H9 (cell line): ENCODE measurements at regions not wholly inside any gene's neighbourhood (a gene's known extent, or its start where the extent isn't known, plus 50 kb on each side); places are given as distances from the start of the nearest gene placed in this dataset.

Experiments used
- DNase-seq: peaks from one replicate; pipeline ENCODE4 v3.0.0-alpha.2; 2017
- H2AFZ ChIP-seq: one replicate; pipeline ENCODE4 v1.6.1; 2013; ENCODE audit warnings: mild to moderate bottlenecking, low read length, control low read depth, moderate library complexity
- H2AK5ac ChIP-seq: 2 replicates; pipeline ENCODE4 v1.6.1; 2013; ENCODE audit warnings: low read length, control low read depth, mixed read lengths; ENCODE audit not compliant: insufficient read length
- H2BK120ac ChIP-seq: one replicate; pipeline ENCODE4 v1.6.1; 2013; ENCODE audit warnings: low read depth, mild to moderate bottlenecking, low read length, control low read depth, inconsistent platforms; ENCODE audit not compliant: poor library complexity, severe bottlenecking
- H2BK12ac ChIP-seq: 2 replicates; pipeline ENCODE4 v1.6.1; 2013; ENCODE audit warnings: low read length, control low read depth, mixed read lengths, low read depth; ENCODE audit not compliant: insufficient read length
- H2BK15ac ChIP-seq: 2 replicates; pipeline ENCODE4 v1.6.1; 2013; ENCODE audit warnings: low read depth, low read length, control low read depth
- H2BK20ac ChIP-seq: one replicate; pipeline ENCODE4 v1.6.1; 2013; ENCODE audit warnings: low read depth, mild to moderate bottlenecking, low read length, control low read depth, inconsistent platforms; ENCODE audit not compliant: poor library complexity, severe bottlenecking
- H2BK5ac ChIP-seq: 2 replicates; pipeline ENCODE4 v1.6.1; 2013; ENCODE audit warnings: low read length, control low read depth, mixed read lengths; ENCODE audit not compliant: insufficient read length
- H3K14ac ChIP-seq: 2 replicates; pipeline ENCODE4 v1.6.1; 2013; ENCODE audit warnings: low read length, control low read depth; ENCODE audit not compliant: insufficient read depth
- H3K18ac ChIP-seq: 2 replicates; pipeline ENCODE4 v1.6.1; 2013; ENCODE audit warnings: low read depth, mild to moderate bottlenecking, mixed read lengths, low read length, control low read depth; ENCODE audit not compliant: insufficient read length
- H3K23ac ChIP-seq: 2 replicates; pipeline ENCODE4 v1.6.1; 2013; ENCODE audit warnings: low read length, control low read depth, mixed read lengths, low read depth; ENCODE audit not compliant: insufficient read length
- H3K23me2 ChIP-seq: 2 replicates; pipeline ENCODE4 v1.6.1; 2013; ENCODE audit warnings: low read depth, mild to moderate bottlenecking, mixed read lengths, low read length, control low read depth; ENCODE audit not compliant: insufficient read length, poor library complexity, severe bottlenecking
- H3K27ac ChIP-seq: 2 replicates; pipeline ENCODE4 v1.5.1; 2013; ENCODE audit warnings: low read length, control low read depth, mixed read lengths, low read depth; ENCODE audit not compliant: insufficient read length
- H3K27me3 ChIP-seq: 2 replicates; pipeline ENCODE4 v1.6.1; 2013; ENCODE audit warnings: low read length, control low read depth, inconsistent platforms; ENCODE audit not compliant: insufficient read depth
- H3K4ac ChIP-seq: 2 replicates; pipeline ENCODE4 v1.6.1; 2013; ENCODE audit warnings: low read depth, mild to moderate bottlenecking, control low read depth, inconsistent platforms, low read length, moderate library complexity
- H3K4me1 ChIP-seq: 2 replicates; pipeline ENCODE4 v1.6.1; 2013; ENCODE audit warnings: low read length, control low read depth, inconsistent platforms; ENCODE audit not compliant: insufficient read depth
- H3K4me2 ChIP-seq: 2 replicates; pipeline ENCODE4 v1.6.1; 2013; ENCODE audit warnings: low read length, control low read depth, mixed read lengths; ENCODE audit not compliant: insufficient read length, insufficient read depth
- H3K56ac ChIP-seq: 2 replicates; pipeline ENCODE4 v1.6.1; 2013; ENCODE audit warnings: low read depth, mild to moderate bottlenecking, mixed read lengths, low read length, control low read depth; ENCODE audit not compliant: insufficient read length
- H3K79me1 ChIP-seq: 2 replicates; pipeline ENCODE4 v1.6.1; 2013; ENCODE audit warnings: low read depth, mild to moderate bottlenecking, moderate library complexity, low read length, control low read depth, inconsistent platforms; ENCODE audit not compliant: insufficient read depth, poor library complexity, severe bottlenecking
- H3K79me2 ChIP-seq: 2 replicates; pipeline ENCODE4 v1.6.1; 2013; ENCODE audit warnings: low read length, control low read depth, inconsistent platforms; ENCODE audit not compliant: insufficient read depth
- H3K9ac ChIP-seq: 2 replicates; pipeline ENCODE4 v1.6.1; 2013; ENCODE audit warnings: low read length, control low read depth, mixed read lengths; ENCODE audit not compliant: insufficient read length; ENCODE audit errors: extremely low read depth
- H3K9me3 ChIP-seq: one replicate; pipeline ENCODE4 v1.6.1; 2013; ENCODE audit warnings: low read depth, low read length, inconsistent platforms; ENCODE audit not compliant: control insufficient read depth
- H3T11ph ChIP-seq: one replicate; pipeline ENCODE4 v1.6.1; 2013; ENCODE audit warnings: mild to moderate bottlenecking, low read length, control low read depth, inconsistent platforms
- H4K20me1 ChIP-seq: one replicate; pipeline ENCODE4 v1.6.1; 2013; ENCODE audit not compliant: control insufficient read depth, insufficient read length, insufficient read depth
- H4K5ac ChIP-seq: 2 replicates; pipeline ENCODE4 v1.6.1; 2013; ENCODE audit warnings: low read depth, mild to moderate bottlenecking, mixed read lengths, low read length, control low read depth; ENCODE audit not compliant: insufficient read length
- H4K8ac ChIP-seq: replicated peaks from 2 replicates; pipeline ENCODE4 v1.6.1; 2013; ENCODE audit warnings: low read length, control low read depth, mixed read lengths, low read depth; ENCODE audit not compliant: insufficient read length
- H4K91ac ChIP-seq: 2 replicates; pipeline ENCODE4 v1.6.1; 2013; ENCODE audit warnings: low read depth, mild to moderate bottlenecking, moderate library complexity, mixed read lengths, low read length, control low read depth; ENCODE audit not compliant: insufficient read length
- H3K27ac Mint-ChIP-seq, 3 experiments: 2 replicates in 2 of 3; 3 replicates in 1 of 3; pipeline ENCODE4 v1.8.0; 2020 to 2021; ENCODE audit warnings: mixed read lengths in 3 of 3, mild to moderate bottlenecking in 1 of 3, moderate library complexity in 1 of 3
- H3K27me3 Mint-ChIP-seq: 2 replicates; pipeline ENCODE4 v1.8.0; 2021; ENCODE audit warnings: low read depth, mild to moderate bottlenecking, moderate library complexity, mixed read lengths
- H3K36me3 Mint-ChIP-seq, 3 experiments: 2 replicates in 2 of 3; 3 replicates in 1 of 3; pipeline ENCODE4 v1.8.0; 2020 to 2021; ENCODE audit warnings: low read depth in 3 of 3, mixed read lengths in 3 of 3; ENCODE audit not compliant: insufficient read depth in 1 of 3
- H3K4me1 Mint-ChIP-seq, 2 experiments: 2 replicates each; pipeline ENCODE4 v1.8.0; 2020; ENCODE audit warnings: mixed read lengths in 2 of 2
- H3K4me3 Mint-ChIP-seq, 2 experiments: 2 replicates in 1 of 2; 3 replicates in 1 of 2; pipeline ENCODE4 v1.8.0; 2020 to 2021; ENCODE audit warnings: mild to moderate bottlenecking in 2 of 2, mixed read lengths in 2 of 2, moderate library complexity in 1 of 2
- H3K9me3 Mint-ChIP-seq, 2 experiments: 2 replicates in 1 of 2; 3 replicates in 1 of 2; pipeline ENCODE4 v1.8.0; 2020; ENCODE audit warnings: mild to moderate bottlenecking in 2 of 2, mixed read lengths in 2 of 2, moderate library complexity in 1 of 2
- CTCF ChIP-seq: fragments of 200-600 bp; sonication (generic); conservative IDR thresholded peaks from 3 replicates; pipeline ENCODE4 v1.8.0; 2021; ENCODE audit warnings: antibody characterized with exemption, mild to moderate bottlenecking
- WGBS: extraction: QIAGEN DNeasy Blood & Tissue Kit; methylation state at CpG from one replicate; pipeline ENCODE4 v1.1.7; 2013; ENCODE audit warnings: missing lambda C conversion rate, low lambda C conversion rate, mixed read lengths; ENCODE audit not compliant: insufficient read length; ENCODE audit errors: extremely low coverage; 5-methylcytosine and 5-hydroxymethylcytosine counted together

DNA sequence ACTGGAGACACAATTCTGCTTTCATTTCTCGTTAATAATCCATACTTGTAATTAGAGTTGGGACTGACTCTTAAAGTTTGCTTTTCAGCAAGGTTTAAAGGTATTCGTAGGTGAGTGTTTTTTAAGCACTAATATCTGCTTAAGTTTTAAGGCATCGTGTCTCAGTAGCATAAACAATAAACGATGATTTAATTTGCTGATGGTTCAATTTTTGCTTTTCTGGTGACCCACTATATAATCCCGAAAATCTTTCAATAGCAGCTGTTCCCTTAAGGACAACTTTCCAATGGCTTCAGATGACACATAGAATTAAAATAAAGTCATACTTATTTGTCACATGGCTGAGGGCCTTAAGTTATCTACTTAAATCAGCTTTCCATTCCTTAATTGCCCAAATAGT is 859.5 kb upstream of the SOX11 start:
- Histone ChIP-seq H2BK20ac (no peak overlapping the region), H3K27me3 (no peaks in the 10 kb centered on the region), H3K79me2 (no peaks in the 10 kb centered on the region), H3K4ac (no peak overlapping the region), H2BK15ac (no peak overlapping the region), H3K9me3 (no peaks in the 10 kb centered on the region), H3T11ph (no peak overlapping the region), H3K9ac (no peak overlapping the region), H2AK5ac (no peak overlapping the region), H4K91ac (no peak overlapping the region), H3K23ac (no peak overlapping the region), H3K27ac (no peak overlapping the region), H3K4me1 (no peaks in the 10 kb centered on the region), H3K14ac (no peak overlapping the region), H4K5ac (no peak overlapping the region), H2BK5ac (no peak overlapping the region), H3K18ac (no peak overlapping the region), H4K8ac (no peak overlapping the region), H2AFZ (no peak overlapping the region), H2BK12ac (no peak overlapping the region), H2BK120ac (no peak overlapping the region), H3K23me2 (no peaks in the 10 kb centered on the region), H3K56ac (no peak overlapping the region), H3K4me2 (no peak overlapping the region), H3K79me1 (no peaks in the 10 kb centered on the region), H4K20me1 (no peaks in the 10 kb centered on the region)
- no CpG with 5 or more reads among the region's 5 CpGs for WGBS
- DNase-seq: no peak
- Mint-ChIP-seq H3K4me3 (no peak overlapping the region), H3K27ac (no peak overlapping the region; a peak in 1 of 7 replicates), H3K36me3 (no peaks in the 10 kb centered on the region), H3K4me1 (no peaks in the 10 kb centered on the region), H3K27me3 (no peaks in the 10 kb centered on the region), H3K9me3 (no peaks in the 10 kb centered on the region; a peak in 1 of 5 replicates)
- TF ChIP-seq CTCF: no peak
